DMS53 treated with DMSO at 0.1 percent for 48 hours (cell line): ENCODE measurements at regions not wholly inside any gene's neighbourhood (a gene's known extent, or its start where the extent isn't known, plus 50 kb on each side); places are given as distances from the start of the nearest gene placed in this dataset.
"Not testable (repeated sequence)": the region's sequence is repeated elsewhere in the genome, so short reads cannot be mapped to it uniquely, and the experiment has no call there.

Source experiments
- DNase-seq: peaks from one replicate; lab custom pipeline; 2025; ENCODE audit not compliant: unreplicated experiment; lab: John Stamatoyannopoulos, UW

DNA sequence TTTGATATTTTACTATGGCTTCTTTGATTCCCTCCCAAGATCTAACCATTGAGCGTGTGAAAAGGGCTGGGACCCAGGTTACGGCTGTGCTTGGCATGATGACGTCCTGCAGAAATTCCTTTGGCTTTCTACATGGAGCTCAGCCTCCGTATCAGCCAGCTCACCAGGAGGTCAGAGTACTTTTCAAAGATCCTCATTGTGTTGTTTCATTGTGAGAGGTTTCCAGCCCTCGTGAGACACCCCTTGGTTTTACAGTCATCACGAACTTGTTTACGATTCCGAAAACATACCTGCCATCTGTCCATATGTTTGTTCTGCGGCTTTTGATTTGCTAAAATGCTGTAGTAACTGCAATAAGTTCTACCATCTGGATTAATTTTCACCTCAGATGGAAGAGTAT is 453.1 kb downstream of the TMEM121 start:
- no peak for DNase-seq

DNA sequence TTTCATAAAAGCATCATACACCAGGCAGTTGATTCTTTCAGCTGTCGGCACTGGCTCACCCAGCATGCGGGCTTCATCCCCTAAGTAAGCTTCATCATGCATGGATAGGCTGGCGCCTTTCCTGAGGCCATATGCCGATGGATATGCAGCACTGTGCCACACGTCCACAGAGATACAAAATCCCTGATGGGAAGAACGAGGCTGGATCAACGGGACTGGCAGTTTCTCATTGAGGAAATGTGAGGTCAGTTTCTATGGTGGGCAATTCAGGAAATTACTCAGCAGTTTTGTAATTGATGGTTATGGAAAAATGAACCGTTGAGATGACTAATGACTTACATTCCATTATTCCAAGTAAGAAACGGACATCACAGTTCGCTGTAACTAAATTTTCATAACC is 453.8 kb downstream of the TMEM121 start:
- DNase-seq, result no peak

DNA sequence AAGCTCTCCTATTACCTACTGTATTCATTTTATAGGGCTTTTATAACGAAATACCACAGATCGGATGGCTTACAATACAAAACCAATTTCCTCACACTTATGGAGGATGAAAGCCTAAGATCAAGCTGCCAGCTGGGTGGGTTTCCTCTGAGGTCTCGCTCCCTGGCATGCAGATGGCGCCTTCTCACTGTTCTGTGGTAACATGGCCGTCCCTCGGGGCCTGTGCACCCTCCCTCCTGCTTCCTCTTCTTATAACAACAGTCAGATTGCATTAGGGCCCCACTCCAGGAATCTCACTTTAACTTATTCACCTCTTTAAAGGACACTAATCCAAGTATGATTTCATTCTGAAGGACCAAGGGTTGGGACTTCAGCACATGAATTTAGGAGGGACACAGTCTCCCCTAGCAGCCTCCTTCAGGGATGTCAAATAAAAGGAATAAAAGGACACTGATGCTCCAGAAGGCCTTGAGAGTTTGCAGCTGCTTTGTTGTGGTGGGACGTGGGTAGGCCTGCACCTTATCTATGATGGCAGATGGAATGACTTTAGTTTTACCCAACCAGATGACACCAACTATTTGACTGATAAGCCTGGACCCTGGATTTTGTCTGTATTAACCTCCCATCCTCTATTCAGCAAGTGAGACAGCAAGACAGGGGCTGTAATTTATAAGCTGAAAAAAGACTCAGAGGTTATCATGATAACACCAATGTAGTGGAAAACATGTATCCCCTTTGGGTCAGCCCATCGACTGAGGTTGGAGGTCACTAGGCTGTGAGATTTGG is 455.3 kb downstream of the TMEM121 start:
- not testable (repeated sequence) for DNase-seq

DNA sequence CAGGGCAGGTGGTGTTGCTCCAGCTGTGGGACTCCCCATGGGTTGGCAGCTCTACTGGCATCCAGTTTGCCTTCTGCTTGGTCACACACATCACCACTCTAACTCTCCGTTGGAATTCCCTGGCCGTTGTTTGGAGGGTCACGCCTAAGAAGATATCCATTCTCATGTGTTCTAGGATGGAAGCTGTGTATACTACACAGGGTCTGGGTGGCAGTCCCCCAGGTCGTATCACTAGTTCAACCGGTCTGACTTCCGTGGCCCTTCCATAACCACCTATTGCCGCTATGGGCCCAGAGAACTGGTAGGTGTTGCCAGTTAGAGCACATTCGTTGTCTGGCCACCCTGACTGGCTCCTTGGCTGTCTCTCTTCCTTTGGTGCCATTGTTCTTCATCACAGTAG is 456.3 kb downstream of the TMEM121 start:
- no peak for DNase-seq

DNA sequence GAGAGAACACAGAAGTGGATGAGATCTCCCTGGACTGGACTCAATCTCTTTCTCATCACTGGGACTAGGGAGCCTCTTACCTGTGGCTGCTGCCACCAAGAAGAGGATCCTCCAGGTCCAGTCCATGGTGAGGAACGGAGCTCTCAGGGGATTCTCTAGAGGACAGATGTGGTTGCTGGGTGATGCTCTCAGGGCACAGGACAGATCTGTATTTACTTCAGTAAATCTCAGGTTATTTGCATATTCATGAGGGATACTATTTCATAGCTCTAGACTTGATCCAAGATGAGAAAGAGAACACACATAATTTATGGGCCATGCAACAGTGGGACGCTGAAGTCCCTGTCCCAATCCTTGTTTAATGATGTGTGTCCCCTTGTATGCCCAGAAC is 460.5 kb downstream of the TMEM121 start:
- DNase-seq, result no peak

DNA sequence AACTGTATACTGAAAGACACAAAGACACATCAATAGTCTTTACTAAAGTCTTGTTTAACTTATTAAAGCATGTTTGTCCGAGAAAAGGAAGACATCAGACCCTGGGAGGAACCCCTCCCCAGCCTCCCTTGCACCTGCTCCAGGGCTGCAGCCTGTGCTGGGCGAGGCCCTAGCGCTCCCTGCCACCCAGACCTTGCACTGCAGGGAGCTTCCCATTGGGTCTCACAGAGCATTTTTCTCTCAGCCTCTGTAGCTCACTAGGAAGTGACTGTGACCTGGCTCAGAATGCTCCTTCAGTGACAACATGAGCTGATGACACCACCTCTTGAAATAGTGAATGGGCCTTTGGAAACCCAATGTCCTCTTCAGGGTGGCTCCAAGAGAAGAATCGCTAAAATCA is 461.2 kb downstream of the TMEM121 start:
- no peak for DNase-seq

DNA sequence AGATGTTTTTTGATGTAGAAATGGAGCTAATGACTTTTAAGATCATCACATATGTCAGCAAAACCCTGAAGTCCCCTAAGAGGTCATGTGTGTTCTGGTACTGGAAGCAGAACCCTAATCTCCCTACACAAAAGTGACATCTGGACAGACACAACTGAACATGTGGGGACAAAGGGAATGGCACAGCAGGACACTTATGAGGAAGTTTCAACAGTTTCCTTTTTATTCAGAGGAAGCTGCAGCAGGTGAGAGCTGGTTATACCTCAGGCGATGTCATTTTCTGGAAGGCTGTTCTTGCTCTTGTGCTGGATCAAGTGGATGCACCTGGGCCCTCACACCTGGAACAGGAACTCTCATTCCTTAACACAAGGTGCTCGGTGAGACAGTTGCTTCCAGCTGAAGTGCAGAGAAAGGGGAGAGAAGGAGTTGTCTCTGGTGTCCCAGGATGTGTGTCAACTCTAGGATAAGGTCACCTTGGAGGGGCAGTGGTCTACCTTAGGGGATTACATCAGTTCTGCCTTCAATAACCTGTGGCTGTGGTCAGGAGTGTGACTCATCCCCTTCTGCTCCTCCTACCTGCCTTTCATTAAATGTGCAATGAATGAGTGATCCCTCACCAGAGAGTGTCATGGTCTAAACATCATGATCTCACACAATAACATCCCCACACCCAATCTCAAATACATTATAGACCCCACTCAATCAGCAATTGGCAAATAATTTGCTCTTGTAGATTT is 463.4 kb downstream of the TMEM121 start:
- DNase-seq, result no peak

DNA sequence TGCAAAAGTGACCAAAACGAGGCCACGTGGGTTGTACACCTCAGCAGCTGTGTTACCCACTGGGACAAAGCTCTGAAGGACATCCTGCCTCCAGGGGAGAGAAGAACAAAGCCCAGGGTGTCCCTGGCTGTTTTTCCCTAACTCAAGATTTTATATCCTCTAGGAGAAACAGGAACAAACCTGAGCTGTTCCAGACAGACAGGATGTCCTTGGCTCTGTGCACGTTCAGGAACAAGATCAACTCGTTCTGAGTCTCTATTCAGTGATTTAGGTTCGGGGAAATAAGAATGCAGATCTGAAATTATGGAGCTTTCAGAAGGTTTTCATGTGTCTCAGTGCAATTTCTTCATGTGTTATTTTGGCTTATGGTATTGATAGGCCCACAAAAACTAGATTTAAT is 465.3 kb downstream of the TMEM121 start:
- not testable (repeated sequence) for DNase-seq

DNA sequence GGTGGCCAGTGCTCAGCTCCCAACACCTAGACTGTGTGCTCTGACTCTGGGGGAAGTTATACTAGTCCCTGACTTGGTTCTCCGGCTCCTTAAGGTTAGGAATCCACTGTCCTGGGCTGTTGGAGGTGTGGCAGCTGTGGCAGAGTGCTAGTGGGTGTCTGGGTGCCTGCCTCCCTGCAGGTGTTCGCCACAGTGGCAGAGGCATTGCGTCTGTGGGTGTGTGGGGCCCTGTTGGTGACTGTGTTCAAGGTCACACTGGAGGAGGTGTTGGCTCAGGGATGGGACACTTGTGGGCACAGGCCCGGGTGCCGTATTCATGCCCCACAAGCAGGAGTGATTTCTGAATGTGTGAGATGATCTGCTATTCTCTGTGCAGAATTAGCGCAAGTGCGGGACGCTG is 467.4 kb downstream of the TMEM121 start:
- DNase-seq, result no peak

DNA sequence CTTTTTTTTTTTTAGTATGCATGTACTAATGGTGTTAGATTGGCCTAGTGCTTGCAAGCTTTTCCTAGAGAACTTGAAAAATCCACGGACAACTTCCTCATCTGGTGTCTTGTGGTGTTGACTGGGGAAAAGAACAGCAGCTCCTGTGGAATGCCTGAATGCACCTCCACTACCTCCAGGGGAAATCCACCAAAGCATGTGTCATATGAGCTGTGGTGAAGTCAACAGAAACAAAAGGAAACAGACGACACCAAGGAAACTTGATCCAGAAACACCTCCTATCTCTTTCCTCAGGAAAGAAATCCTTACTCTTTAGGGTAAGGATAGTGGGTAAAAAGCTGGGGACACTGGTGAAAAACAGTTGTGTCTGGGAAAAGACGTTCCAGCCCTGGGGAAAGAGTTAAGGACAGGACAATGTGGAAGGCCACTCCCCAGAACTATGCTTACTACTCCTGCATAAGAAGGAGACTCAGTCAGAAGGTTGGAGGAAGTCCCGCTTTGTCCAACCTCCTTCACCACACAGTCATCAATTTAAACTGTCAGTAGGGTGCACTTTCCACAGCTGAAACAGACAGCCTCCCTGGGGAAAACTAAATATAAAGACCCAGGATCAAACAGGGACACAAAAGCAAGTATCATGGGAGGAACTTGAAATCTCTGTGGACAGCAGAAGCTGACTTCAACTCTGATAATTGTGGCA is 468.8 kb downstream of the TMEM121 start:
- not testable (repeated sequence) for DNase-seq

DNA sequence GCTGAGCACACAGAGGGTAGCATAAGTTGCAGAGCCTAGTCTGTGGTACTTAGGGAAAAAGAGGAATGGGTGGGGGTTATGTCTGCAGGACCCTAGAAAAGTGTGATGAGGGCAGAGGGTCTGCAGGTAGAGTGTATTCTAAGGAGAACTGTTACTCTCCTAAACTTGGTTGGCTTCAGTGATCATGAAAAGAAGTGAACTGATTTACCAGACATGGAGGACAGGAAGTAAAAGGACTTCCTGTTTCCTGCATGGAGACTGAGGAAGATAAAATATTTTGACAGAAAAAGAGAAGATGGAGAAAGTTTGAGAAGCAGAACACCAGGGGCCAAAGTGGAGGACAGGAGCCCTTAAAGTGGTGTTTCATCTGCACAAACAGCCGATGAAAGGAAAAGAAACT is 472.2 kb downstream of the TMEM121 start:
- DNase-seq, result not testable (repeated sequence)

DNA sequence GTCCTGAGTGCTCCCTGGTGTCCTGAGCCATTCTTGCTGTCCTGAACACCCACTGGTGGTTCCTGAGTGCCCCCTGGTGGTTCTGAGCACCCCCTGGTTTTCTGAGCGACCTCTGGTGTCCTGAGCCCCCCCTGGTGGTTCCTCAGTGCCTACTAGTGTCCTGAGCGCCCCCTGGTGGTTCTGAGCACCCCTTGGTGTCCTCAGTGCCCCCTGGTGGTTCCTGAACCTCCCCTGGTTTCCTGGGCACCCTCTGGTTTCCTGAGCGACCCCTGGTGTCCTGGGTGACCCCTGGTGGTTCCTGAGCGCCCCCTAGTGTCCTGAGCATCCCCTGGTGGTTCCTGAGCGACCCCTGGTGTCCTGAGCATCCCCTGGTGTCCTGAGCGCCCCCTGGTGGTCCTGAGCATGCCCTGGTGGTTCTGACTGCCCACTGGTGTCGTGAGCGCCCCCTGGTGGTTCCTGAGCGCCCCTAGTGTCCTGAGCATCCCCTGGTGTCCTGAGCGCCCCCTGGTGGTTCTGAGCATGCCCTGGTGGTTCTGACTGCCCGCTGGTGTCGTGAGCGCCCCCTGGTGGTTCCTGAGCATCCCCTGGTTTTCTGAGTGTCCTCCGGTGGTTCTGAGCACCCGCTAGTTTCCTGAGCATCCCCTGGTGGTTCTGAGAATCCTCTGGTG is 473.1 kb downstream of the TMEM121 start:
- DNase-seq, result no peak

DNA sequence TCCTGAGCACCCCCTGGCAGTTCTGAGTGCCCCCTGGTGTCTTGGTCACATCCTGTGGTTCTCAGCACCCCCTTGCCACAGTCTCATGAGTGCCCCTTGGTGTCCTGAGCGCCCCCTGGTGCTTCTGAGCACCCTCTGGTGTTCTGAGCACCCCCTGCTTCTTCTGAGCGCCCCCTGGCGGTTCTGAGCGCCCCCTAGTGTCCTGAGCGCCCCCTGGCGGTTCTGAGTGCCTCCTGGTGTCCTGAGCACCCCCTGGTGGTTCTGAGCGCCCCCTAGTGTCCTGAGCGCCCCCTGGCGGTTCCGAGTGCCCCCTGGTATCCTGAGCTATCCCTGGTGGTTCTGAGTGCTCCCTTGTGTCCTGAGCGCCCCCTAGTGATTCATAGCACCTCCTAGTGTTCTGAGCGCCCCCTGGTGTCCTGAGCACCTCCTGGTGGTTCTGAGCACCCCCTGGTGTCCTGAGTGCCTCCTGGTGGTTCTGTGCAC is 473.7 kb downstream of the TMEM121 start:
- DNase-seq, result not testable (repeated sequence)

DNA sequence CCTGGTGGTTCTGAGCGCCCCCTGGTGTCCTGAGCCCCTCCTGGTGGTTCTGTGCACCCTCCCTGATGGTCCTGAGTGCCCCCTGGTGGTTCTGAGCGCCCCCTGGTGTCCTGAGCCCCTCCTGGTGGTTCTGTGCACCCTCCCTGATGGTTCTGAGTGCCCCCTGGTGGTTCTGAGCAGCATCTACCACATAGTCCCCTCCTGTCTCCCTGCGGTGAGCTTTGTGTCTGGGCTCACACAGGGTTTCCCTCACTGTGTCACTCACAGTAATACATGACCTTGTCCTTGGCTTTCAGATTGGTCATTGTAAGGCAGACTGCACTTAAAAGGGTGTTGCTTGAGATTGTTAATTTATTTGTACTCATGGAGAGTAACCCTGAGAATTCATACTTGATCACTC is 474.9 kb downstream of the TMEM121 start:
- DNase-seq, result not testable (repeated sequence)

DNA sequence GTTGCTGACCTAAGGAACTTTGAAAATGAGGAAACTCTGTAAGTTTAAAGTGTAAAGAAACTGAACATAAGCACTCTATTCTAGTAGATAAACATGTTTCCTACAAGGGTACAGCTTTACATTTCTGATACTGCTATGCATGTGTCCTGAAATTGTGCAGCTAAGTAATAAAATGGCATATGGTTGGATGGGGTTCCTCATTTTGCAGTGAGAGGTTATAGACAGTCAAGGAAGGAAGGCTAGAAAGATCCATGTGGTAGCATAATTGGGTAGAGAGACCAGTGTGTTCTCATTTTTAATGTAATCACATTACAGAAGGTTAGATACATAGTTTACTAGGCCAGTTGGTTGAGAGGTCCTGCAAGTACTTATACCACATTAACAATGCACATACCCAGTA is 477.0 kb downstream of the TMEM121 start:
- no peak for DNase-seq

DNA sequence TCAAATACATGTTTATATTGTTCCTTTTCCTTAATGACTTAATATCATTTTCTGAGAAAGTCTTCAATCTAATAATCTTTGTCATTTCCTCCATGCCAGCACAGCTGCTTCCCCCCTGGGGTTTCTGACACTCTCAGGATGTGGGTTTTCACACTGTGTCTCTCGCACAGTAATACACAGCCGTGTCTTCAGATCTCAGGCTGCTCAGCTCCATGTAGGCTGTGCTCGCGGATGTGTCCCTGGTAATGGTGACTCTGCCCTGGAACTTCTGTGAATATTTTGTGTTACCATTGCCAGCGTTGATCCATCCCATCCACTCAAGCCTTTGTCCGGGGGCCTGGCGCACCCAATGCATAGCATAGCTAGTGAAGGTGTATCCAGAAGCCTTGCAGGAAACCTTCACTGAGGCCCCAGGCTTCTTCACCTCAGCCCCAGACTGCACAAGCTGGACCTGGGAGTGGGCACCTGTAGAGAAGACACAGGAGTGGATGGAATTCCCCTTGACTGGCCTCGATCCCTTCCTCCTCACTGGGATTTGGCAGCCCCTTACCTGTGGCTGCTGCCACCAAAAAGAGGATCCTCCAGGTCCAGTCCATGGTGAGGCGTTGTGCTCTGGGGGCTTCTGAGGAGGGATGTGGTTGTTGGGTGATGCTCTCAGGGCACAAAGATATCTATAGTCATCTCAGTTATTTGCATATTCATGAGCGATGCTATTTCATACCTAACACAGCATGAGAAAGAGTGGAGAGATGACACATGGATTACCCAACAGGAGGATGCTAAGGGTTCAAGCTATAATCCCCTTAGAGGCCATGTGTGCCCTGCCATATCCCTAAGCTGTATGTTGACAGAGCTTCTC is 478.8 kb downstream of the TMEM121 start:
- DNase-seq, result not testable (repeated sequence)

DNA sequence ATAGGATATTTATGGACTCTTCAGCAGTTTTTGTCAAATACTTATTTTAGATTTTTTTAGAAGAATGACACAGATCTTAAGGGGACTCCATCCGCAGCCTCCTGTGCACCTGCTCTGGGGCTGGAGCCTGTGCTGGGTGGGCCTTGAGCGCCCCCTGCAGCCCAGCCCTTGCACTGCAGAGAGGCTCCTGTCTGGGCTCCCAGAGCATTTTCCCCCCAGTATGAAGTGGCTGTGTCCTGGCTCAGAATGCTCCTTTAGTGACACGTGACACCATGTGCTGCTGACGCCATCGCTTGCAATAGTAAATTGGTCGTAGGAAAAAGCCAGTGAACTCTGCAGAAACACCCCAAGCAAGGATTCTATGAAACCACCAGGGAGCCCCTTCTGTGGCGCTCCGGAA is 479.7 kb downstream of the TMEM121 start:
- not testable (repeated sequence) for DNase-seq

DNA sequence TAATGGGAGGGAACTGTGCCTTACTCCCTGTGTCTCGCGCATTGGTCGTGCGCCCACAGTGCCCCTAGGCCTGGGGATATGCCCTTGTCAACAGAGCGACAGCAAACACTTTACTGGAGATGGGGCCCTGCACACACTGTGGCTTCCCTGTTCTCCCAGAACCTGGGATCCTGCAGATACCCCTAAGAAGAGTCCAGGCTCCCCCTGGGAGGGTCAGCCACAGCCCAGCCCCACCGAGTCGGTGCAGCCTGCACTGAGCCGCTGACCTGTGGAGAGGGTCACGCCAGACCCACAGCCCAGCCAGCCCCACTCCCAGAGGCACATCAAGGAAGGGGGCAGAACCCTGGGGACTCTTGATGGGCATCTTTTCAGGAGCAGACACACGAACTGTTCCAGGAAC is 480.3 kb downstream of the TMEM121 start:
- DNase-seq, result not testable (repeated sequence)

DNA sequence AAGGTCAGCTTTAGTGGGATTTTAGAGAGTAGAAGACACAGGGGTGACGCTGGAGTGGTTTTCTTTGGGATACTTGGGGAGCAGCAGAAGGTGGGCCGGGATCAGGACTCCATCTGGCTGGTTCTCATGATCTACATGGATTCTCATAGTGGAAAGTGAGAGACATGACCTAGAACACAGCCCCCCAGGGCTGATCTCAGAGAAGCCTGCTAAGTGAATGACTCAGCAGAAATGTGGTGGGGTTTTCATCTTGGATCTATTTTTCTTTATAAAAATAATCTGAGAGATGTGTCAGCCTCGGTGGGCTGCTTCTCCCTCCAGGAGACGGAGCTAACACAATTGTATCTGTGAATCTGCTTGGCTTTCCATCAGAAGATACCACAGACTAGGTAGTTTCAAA is 484.4 kb downstream of the TMEM121 start:
- no peak for DNase-seq

DNA sequence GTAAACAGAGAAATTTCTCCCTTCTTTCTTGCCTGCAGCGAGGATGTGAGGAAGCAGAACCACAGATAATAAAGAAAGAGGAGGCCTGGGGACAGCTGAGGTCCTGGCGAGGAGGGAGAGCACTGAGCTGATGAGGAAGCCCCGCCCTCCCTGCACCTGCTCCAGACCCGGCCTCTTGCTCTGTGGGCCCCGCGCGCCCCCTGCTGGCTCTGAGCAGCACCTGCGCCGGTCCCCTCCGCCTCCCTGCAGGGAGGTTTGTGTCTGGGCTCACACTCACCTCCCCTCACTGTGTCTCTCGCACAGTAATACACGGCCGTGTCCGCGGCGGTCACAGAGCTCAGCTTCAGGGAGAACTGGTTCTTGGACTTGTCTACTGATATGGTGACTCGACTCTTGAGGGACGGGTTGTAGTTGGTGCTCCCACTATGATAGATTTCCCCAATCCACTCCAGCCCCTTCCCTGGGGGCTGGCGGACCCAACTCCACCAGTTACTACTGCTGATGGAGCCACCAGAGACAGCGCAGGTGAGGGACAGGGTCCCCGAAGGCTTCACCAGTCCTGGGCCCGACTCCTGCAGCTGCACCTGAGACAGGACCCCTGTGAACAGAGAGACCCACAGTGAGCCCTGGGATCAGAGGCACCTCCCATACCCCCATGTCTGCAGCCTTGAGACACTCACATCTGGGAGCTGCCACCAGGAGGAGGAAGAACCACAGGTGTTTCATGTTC is 485.4 kb downstream of the TMEM121 start:
- not testable (repeated sequence) for DNase-seq
